ENCODE measurements at regions not wholly inside any gene's neighbourhood (a gene's known extent, or its start where the extent isn't known, plus 50 kb on each side); places are given as distances from the start of the nearest gene placed in this dataset.

- Histone ChIP-seq H3K9ac (ENCODE audit: low read length) (no peak overlapping the region), H3K4me3 (ENCODE audit: low read length) (no peak overlapping the region), H3K36me3 (ENCODE audit: insufficient read depth, low read length) (no peaks in the 10 kb centered on the region), H3K27me3 (ENCODE audit: insufficient read depth, low read depth, low read length) (peaks cover 9% of the 10 kb centered on the region), H3K4me2 (ENCODE audit: low read length) (no peak overlapping the region), H3K9me3 (ENCODE audit: low read length) (no peaks in the 10 kb centered on the region), H3F3A (ENCODE audit: insufficient read depth, low read length, poor library complexity, severe bottlenecking) (no peaks in the 10 kb centered on the region), H3K27ac (ENCODE audit: low read length) (no peak overlapping the region), H3K9me2 (ENCODE audit: insufficient read depth, low read length) (no peaks in the 10 kb centered on the region), H2AFZ (ENCODE audit: low read depth, low read length) (no peak overlapping the region), H4K20me1 (ENCODE audit: insufficient read depth) (no peaks in the 10 kb centered on the region), H3K79me2 (replicated peaks; ENCODE audit: insufficient read depth, low read length) (no peaks in the 10 kb centered on the region)
- TF ChIP-seq SMC3 (conservative IDR thresholded peaks at IDR 0.05; ENCODE audit: poor library complexity) (no peak), POLR2AphosphoS5 (IDR thresholded peaks at IDR 0.05) (no peak), CTCF (IDR thresholded peaks at IDR 0.05; ENCODE audit: poor library complexity, severe bottlenecking) (no peak), MXI1 (conservative IDR thresholded peaks at IDR 0.05; ENCODE audit: poor library complexity, severe bottlenecking) (no peak), EP300 (conservative IDR thresholded peaks at IDR 0.05; ENCODE audit: poor library complexity, severe bottlenecking) (no peak), RAD21 (conservative IDR thresholded peaks at IDR 0.05) (no peak)
These were observed 191.3 kb downstream of the SHOX2 start for GRCh38 chr3:157914882-157915281.

GRCh38 chr3:157913741-157914150 lies 192.5 kb downstream of the SHOX2 start:
- peaks cover 7% of the 10 kb centered on the region for H3K27me3 ChIP-seq (ENCODE audit: insufficient read depth, low read depth, low read length)
- H2AFZ ChIP-seq (ENCODE audit: low read depth, low read length), result no peak overlapping the region
- no peak overlapping the region for H3K27ac ChIP-seq (ENCODE audit: low read length)
- H3K9me3 ChIP-seq (ENCODE audit: low read length), result no peaks in the 10 kb centered on the region
- no peaks in the 10 kb centered on the region for H3K9me2 ChIP-seq (ENCODE audit: insufficient read depth, low read length)
- no peaks in the 10 kb centered on the region for H4K20me1 ChIP-seq (ENCODE audit: insufficient read depth)
- H3K36me3 ChIP-seq (ENCODE audit: insufficient read depth, low read length), result no peaks in the 10 kb centered on the region
- H3K9ac ChIP-seq (ENCODE audit: low read length), result no peak overlapping the region
- H3F3A ChIP-seq (ENCODE audit: insufficient read depth, low read length, poor library complexity, severe bottlenecking), result no peaks in the 10 kb centered on the region
- H3K4me2 ChIP-seq (ENCODE audit: low read length), result no peak overlapping the region
- H3K4me3 ChIP-seq (ENCODE audit: low read length), result no peak overlapping the region
- TF ChIP-seq EZH2 (IDR thresholded peaks at IDR 0.05; ENCODE audit: borderline replicate concordance, insufficient read depth, low read length, poor library complexity, severe bottlenecking) (no peak), REST (IDR thresholded peaks at IDR 0.05; ENCODE audit: borderline replicate concordance) (no peak)
- H3K79me2 ChIP-seq (replicated peaks; ENCODE audit: insufficient read depth, low read length), result no peaks in the 10 kb centered on the region
